ENCODE measurements at regions not wholly inside any gene's neighbourhood (a gene's known extent, or its start where the extent isn't known, plus 50 kb on each side); places are given as distances from the start of the nearest gene placed in this dataset.

- Histone ChIP-seq H3K27ac (ENCODE audit: low read depth, low read length) (no peak overlapping the region), H3K9ac (ENCODE audit: extremely low read depth, low read length, poor library complexity, severe bottlenecking) (no peak overlapping the region), H3K4me1 (ENCODE audit: control insufficient read depth, insufficient read depth, low read length) (no peaks in the 10 kb centered on the region), H3K4me3 (ENCODE audit: low read length) (no peak overlapping the region), H3K27me3 (ENCODE audit: control insufficient read depth, insufficient read depth, low read length, poor library complexity, severe bottlenecking) (no peaks in the 10 kb centered on the region), H3K9me3 (ENCODE audit: control insufficient read depth, low read length) (no peaks in the 10 kb centered on the region), H3K36me3 (ENCODE audit: control insufficient read depth, insufficient read depth, low read length) (no peaks in the 10 kb centered on the region)
- WGBS, 2 experiments (ENCODE audit: insufficient coverage in 1 of 2, insufficient read length in 1 of 2), result 92 to 100% methylated on average over 2 of the region's 2 CpGs
- TF ChIP-seq CTCF (conservative IDR thresholded peaks at IDR 0.05), result no peak
- Mint-ChIP-seq H3K36me3 (ENCODE audit: low read depth) (no peaks in the 10 kb centered on the region), H3K27ac (no peak overlapping the region), H3K4me1 (no peaks in the 10 kb centered on the region), H3K27me3 (ENCODE audit: insufficient read depth) (no peaks in the 10 kb centered on the region), H3K9me3 (no peaks in the 10 kb centered on the region), H3K4me3 (no peak overlapping the region)
- DNase-seq, result no peak
These were observed 124.8 kb upstream of the LSM8 start for GRCh38 chr7:118059209-118059608.

DNA sequence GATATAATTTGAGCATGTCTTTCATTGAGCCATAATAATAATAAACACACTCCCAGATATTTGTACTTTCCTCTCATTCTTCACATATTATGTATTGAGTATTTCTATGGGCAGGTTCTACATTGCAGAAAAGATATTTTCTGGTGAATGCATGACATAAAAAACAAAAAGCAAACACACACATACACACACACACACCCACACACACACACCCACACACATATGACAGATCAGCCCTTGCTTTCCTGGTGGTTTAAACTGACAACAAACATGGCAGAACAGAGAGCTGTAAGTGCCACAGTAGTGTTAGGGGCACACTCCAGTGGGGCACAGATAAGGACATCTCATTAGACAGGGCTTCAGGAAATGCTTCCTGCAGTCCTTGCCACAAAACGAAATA is 123.3 kb upstream of the LSM8 start:
- no peak overlapping the region for H3K9ac ChIP-seq (ENCODE audit: extremely low read depth, low read length, poor library complexity, severe bottlenecking)
- Mint-ChIP-seq H3K27ac (no peak overlapping the region), H3K4me3 (no peak overlapping the region), H3K27me3 (ENCODE audit: insufficient read depth) (no peaks in the 10 kb centered on the region), H3K9me3 (no peaks in the 10 kb centered on the region), H3K4me1 (no peaks in the 10 kb centered on the region), H3K36me3 (ENCODE audit: low read depth) (no peaks in the 10 kb centered on the region)
- TF ChIP-seq CTCF (conservative IDR thresholded peaks at IDR 0.05), result no peak
- no peak overlapping the region for H3K27ac ChIP-seq (ENCODE audit: low read depth, low read length)
- DNase-seq, result no peak
- H3K4me1 ChIP-seq (ENCODE audit: control insufficient read depth, insufficient read depth, low read length), result no peaks in the 10 kb centered on the region
- no peaks in the 10 kb centered on the region for H3K27me3 ChIP-seq (ENCODE audit: control insufficient read depth, insufficient read depth, low read length, poor library complexity, severe bottlenecking)
- 76% methylated on average over 1 of the region's 1 CpG; no CpG with 5 or more reads in 1 of the 2 experiments for WGBS, 2 experiments (ENCODE audit: insufficient coverage in 1 of 2, insufficient read length in 1 of 2)
- no peaks in the 10 kb centered on the region for H3K36me3 ChIP-seq (ENCODE audit: control insufficient read depth, insufficient read depth, low read length)
- no peak overlapping the region for H3K4me3 ChIP-seq (ENCODE audit: low read length)
- H3K9me3 ChIP-seq (ENCODE audit: control insufficient read depth, low read length), result no peaks in the 10 kb centered on the region

GRCh38 chr7:118061386-118061785 is 122.6 kb upstream of the LSM8 start:
- Histone ChIP-seq H3K9ac (ENCODE audit: extremely low read depth, low read length, poor library complexity, severe bottlenecking) (no peak overlapping the region), H3K27ac (ENCODE audit: low read depth, low read length) (no peak overlapping the region), H3K4me1 (ENCODE audit: control insufficient read depth, insufficient read depth, low read length) (no peaks in the 10 kb centered on the region), H3K27me3 (ENCODE audit: control insufficient read depth, insufficient read depth, low read length, poor library complexity, severe bottlenecking) (no peaks in the 10 kb centered on the region), H3K4me3 (ENCODE audit: low read length) (no peak overlapping the region), H3K36me3 (ENCODE audit: control insufficient read depth, insufficient read depth, low read length) (no peaks in the 10 kb centered on the region), H3K9me3 (ENCODE audit: control insufficient read depth, low read length) (no peaks in the 10 kb centered on the region)
- H3K36me3 Mint-ChIP-seq (ENCODE audit: low read depth), result no peaks in the 10 kb centered on the region
- H3K27me3 Mint-ChIP-seq (ENCODE audit: insufficient read depth), result no peaks in the 10 kb centered on the region
- DNase-seq, result no peak
- no peak for TF ChIP-seq CTCF (conservative IDR thresholded peaks at IDR 0.05)
- WGBS, 2 experiments (ENCODE audit: insufficient coverage in 1 of 2, insufficient read length in 1 of 2), result 92 to 97% methylated on average over 4 to 5 of the region's 6 CpGs
- H3K4me1 Mint-ChIP-seq, result no peaks in the 10 kb centered on the region
- no peaks in the 10 kb centered on the region for H3K9me3 Mint-ChIP-seq
- no peak overlapping the region for H3K27ac Mint-ChIP-seq
- no peak overlapping the region for H3K4me3 Mint-ChIP-seq
